ENCODE measurements at regions not wholly inside any gene's neighbourhood (a gene's known extent, or its start where the extent isn't known, plus 50 kb on each side); places are given as distances from the start of the nearest gene placed in this dataset.

DNA sequence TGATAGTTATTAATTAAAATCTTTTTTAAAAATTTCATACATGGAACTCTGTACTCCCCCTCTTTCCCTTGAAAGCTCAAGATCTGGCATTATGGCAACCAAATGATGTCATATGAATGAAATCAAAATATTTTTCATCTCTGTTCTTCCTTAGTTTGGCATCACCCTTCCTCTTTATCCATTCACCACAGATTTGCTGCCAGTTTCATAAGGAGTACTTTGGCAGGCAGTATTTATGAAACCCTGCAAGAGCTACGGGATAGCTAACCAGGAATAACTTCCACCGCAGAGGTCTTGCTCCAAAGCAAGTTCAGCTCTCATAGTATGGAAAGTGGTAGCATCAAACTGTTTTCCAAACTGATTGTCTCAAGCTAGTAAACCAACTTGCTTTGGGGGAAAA is 113.9 kb upstream of the DOK5 start:
- no peak for DNase-seq
- Histone ChIP-seq H3K4me1 (ENCODE audit: control insufficient read depth, insufficient read depth, low read length) (no peaks in the 10 kb centered on the region), H3K4me3 (ENCODE audit: low read length) (no peak overlapping the region), H3K36me3 (ENCODE audit: control insufficient read depth, insufficient read depth, low read length) (no peaks in the 10 kb centered on the region), H3K9me3 (replicated peaks; ENCODE audit: control insufficient read depth, low read depth, low read length) (no peaks in the 10 kb centered on the region), H3K27me3 (ENCODE audit: control insufficient read depth, insufficient read depth, low read length) (no peaks in the 10 kb centered on the region), H3K27ac (ENCODE audit: low read length) (no peak overlapping the region)
- no CpG with 5 or more reads among the region's 2 CpGs for WGBS (ENCODE audit: insufficient coverage)

DNA sequence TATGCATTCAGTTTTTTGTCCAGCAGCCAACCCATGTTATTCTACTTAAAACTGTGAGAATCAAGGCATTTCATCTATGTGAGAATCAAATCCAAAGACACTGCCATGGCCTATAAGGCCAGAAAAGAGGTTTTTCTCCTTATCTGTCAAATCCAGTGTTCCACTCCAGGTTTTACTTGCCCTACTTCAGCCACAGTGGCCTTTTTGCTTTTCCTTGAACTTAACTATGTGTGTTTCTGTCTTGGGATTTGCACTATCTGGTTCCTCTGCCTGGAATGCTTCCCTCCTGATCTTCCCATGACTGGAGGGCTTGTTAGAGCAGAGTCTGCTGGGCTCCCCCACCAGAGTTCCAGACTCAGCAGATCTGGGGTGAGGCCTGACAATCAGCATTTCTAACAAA is 113.1 kb upstream of the DOK5 start:
- Histone ChIP-seq H3K27ac (ENCODE audit: low read length) (no peak overlapping the region), H3K27me3 (ENCODE audit: control insufficient read depth, insufficient read depth, low read length) (no peaks in the 10 kb centered on the region), H3K36me3 (ENCODE audit: control insufficient read depth, insufficient read depth, low read length) (no peaks in the 10 kb centered on the region), H3K4me3 (ENCODE audit: low read length) (no peak overlapping the region), H3K9me3 (replicated peaks; ENCODE audit: control insufficient read depth, low read depth, low read length) (no peaks in the 10 kb centered on the region), H3K4me1 (ENCODE audit: control insufficient read depth, insufficient read depth, low read length) (no peaks in the 10 kb centered on the region)
- no peak for DNase-seq

DNA sequence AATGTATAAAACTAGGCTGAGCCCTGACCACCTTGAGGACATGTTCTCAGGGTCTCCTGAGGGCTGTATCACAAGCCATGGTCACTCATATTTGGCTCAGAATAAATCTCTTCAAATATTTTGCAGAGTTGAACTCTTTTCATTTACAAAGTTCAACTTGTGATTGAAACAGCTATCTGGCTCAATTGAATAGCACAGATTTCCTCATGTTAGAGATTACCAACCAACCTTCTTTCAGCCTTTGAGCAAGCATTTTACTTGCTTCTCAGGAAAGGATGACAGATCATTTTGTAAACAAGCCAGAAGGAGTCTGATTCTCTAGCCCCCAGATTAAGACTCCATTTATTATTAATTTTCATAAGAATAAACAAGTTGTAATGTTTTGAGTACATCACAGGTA is 111.0 kb upstream of the DOK5 start:
- no peak overlapping the region for H3K27ac ChIP-seq (ENCODE audit: low read length)
- H3K4me1 ChIP-seq (ENCODE audit: control insufficient read depth, insufficient read depth, low read length): no peaks in the 10 kb centered on the region
- H3K36me3 ChIP-seq (ENCODE audit: control insufficient read depth, insufficient read depth, low read length): no peaks in the 10 kb centered on the region
- H3K4me3 ChIP-seq (ENCODE audit: low read length): no peak overlapping the region
- no peaks in the 10 kb centered on the region for H3K27me3 ChIP-seq (ENCODE audit: control insufficient read depth, insufficient read depth, low read length)
- DNase-seq: no peak
- no peaks in the 10 kb centered on the region for H3K9me3 ChIP-seq (replicated peaks; ENCODE audit: control insufficient read depth, low read depth, low read length)

DNA sequence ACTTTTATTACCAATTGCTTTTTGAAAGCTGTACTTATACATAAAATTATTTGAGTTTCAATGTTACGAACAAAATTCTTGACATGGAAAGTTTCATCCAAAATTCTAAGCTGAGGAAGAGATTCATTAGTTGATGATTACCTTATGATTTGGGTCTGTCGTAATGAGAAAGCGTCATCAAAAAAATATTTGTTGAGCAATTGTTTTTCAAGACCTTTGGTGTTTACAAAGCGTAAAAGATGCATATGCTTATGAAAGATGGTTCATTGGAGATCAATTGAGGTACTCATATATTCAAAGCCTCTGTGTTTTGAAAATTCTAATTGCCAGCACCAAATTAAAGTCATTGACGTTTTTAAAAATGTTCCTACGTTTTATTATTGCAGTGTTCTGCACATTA is 110.5 kb upstream of the DOK5 start:
- Histone ChIP-seq H3K27ac (ENCODE audit: low read length) (no peak overlapping the region), H3K9me3 (replicated peaks; ENCODE audit: control insufficient read depth, low read depth, low read length) (no peaks in the 10 kb centered on the region), H3K36me3 (ENCODE audit: control insufficient read depth, insufficient read depth, low read length) (no peaks in the 10 kb centered on the region), H3K4me3 (ENCODE audit: low read length) (no peak overlapping the region), H3K27me3 (ENCODE audit: control insufficient read depth, insufficient read depth, low read length) (no peaks in the 10 kb centered on the region), H3K4me1 (ENCODE audit: control insufficient read depth, insufficient read depth, low read length) (no peaks in the 10 kb centered on the region)
- WGBS (ENCODE audit: insufficient coverage): 100% methylated on average over 1 of the region's 6 CpGs
- DNase-seq: no peak

DNA sequence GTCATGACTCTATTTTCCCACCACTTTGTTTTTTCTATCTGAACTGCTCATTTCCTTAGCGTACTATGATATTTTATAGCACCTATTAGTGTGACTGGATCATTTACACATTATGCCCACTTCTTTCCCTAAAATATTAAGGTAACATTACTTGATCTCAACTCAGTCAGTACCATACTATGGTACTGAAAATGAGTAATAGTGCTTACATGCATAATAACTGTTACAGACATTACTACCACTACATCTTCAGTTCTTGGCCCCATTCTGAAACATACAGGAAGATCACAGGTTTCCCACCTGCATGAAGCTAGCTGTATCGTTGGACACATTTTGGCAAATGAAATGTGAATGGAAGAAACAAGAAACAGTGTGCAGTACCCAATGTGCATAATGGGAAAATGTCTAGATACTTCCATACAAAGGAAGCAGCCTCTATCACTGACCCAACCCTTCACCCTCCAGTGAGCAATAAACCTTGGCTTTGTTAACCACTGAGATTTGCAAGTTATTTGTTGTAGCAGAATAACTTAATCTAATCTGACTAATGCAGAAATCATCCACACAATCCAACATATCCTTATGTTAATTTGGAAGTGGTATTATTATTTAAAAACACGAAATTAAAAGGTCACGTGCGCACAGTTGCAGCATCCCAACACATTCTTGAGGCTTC is 108.6 kb upstream of the DOK5 start:
- H3K27me3 ChIP-seq (ENCODE audit: control insufficient read depth, insufficient read depth, low read length): no peaks in the 10 kb centered on the region
- H3K4me3 ChIP-seq (ENCODE audit: low read length): no peak overlapping the region
- no peak overlapping the region for H3K27ac ChIP-seq (ENCODE audit: low read length)
- no peaks in the 10 kb centered on the region for H3K9me3 ChIP-seq (replicated peaks; ENCODE audit: control insufficient read depth, low read depth, low read length)
- no peaks in the 10 kb centered on the region for H3K36me3 ChIP-seq (ENCODE audit: control insufficient read depth, insufficient read depth, low read length)
- DNase-seq: no peak
- no peaks in the 10 kb centered on the region for H3K4me1 ChIP-seq (ENCODE audit: control insufficient read depth, insufficient read depth, low read length)
- WGBS (ENCODE audit: insufficient coverage): no CpG with 5 or more reads among the region's 5 CpGs

DNA sequence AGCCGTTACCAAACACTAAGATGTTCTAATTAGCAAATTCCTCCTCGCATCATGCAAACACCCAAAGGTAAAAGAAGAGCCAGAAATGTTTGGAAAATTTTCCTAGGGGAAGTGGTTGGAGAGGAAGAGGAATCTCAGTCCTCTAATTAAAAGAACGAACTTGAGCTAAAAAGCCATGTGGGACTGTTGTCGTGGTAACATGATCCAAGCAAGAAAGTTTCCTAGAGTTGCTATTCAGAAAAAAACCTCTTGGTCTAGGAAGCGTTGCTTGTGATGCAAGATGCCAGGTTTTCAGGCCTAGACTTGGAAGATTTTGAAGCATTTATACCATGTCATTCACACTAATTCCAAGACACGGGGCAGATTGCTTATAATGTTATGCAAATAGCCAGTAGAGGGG is 106.8 kb upstream of the DOK5 start:
- Histone ChIP-seq H3K9me3 (replicated peaks; ENCODE audit: control insufficient read depth, low read depth, low read length) (no peaks in the 10 kb centered on the region), H3K27me3 (ENCODE audit: control insufficient read depth, insufficient read depth, low read length) (no peaks in the 10 kb centered on the region), H3K36me3 (ENCODE audit: control insufficient read depth, insufficient read depth, low read length) (no peaks in the 10 kb centered on the region), H3K4me1 (ENCODE audit: control insufficient read depth, insufficient read depth, low read length) (no peaks in the 10 kb centered on the region), H3K27ac (ENCODE audit: low read length) (no peak overlapping the region), H3K4me3 (ENCODE audit: low read length) (no peak overlapping the region)
- 17% methylated on average over 1 of the region's 6 CpGs for WGBS (ENCODE audit: insufficient coverage)
- peak; percentile 64 for DNase-seq

DNA sequence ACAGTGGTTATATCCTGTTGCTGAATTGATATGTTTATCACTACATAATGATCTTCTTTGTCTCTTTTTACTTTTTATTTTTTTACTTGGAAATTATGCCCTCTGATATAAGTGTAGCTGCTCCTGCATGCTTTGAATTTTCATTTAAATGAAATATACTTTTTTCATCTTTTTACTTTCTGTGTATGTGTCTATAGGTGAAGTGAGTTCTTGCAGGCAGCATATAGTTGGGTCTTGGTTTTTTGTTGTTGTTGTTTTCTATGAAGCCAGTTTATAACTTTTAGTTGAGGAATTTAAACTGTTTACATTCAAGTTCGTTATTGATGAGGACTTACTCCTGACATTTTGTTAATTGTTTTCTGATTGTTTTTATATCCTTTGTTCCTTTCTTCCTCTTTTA is 103.1 kb upstream of the DOK5 start:
- no peak for DNase-seq

DNA sequence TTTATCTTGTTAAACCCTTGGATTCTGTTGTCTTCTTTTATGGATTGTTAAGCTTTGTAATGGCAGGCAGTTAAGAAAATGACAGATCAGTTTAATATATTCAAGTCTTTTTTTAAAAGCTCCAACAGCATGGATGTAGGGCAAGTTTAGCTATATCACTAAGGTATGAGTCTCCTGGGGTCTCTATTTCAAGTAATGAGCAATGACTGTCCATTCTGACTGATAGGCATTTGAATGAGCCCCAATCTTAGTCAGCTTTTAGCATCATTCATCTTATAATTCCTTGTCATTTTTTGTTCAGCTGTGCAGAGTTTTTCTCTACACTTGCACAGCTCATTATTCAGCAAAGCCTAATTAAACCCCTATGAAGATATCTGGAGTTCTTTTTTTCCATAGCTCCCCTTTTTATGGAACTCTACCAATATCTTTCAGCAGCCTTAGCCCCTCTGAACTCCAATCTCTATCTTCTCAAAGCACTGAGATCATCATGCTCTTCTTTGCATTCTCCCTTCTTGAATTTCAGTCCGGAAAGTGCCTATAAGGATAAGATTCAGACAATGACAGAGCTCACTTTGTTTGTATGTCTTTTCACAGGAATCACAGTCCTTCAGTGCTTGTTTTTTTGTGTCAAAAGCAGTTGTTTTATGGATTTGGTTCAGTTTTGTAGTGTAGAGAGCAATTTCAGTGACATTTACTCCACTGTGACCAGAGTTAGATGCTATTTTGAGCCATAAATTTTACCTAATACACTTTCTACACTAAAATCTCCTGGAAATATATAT is 97.2 kb upstream of the DOK5 start:
- DNase-seq: no peak
- H3K4me1 ChIP-seq (ENCODE audit: control insufficient read depth, insufficient read depth, low read length): no peaks in the 10 kb centered on the region
- WGBS (ENCODE audit: insufficient coverage): no CpG with 5 or more reads among the region's 1 CpG

More for the DNA sequence above, 103.1 kb upstream of the DOK5 start:
- Histone ChIP-seq H3K9me3 (replicated peaks; ENCODE audit: control insufficient read depth, low read depth, low read length) (no peaks in the 10 kb centered on the region), H3K27ac (ENCODE audit: low read length) (no peak overlapping the region), H3K4me3 (ENCODE audit: low read length) (no peak overlapping the region), H3K36me3 (ENCODE audit: control insufficient read depth, insufficient read depth, low read length) (no peaks in the 10 kb centered on the region), H3K4me1 (ENCODE audit: control insufficient read depth, insufficient read depth, low read length) (no peaks in the 10 kb centered on the region), H3K27me3 (ENCODE audit: control insufficient read depth, insufficient read depth, low read length) (no peaks in the 10 kb centered on the region)
- WGBS (ENCODE audit: insufficient coverage): no CpG with 5 or more reads among the region's 1 CpG

DNA sequence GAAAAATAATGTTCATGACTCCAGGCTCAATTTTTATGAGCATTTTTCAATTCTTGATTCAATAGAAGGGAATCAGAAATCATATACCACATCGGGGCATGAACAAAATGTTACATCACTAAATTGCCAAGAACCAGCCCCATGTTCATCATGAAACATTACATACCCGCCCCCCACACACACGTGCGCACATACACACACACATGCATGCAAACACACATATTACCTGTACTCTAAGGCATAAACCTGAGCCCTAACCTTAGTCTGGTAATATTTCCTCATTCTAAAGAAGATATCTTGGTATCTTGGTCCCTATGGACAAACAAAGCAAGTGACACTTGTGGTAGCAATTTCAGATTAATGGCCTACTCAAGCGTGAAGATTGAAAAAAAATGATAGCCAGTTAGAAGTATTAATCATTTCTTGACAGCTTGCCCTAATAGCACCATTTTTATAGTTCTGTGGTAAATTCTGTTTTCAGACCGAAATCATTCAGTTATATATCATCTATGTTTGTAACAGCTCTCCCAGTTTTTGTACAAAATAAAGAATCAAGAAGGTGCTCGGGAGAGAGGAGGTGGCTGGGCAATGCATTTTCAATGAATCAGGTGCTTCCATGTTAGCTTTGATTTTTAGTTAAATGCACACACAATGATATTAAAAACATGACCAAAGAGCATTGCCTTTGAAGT is 95.4 kb upstream of the DOK5 start:
- Histone ChIP-seq H3K27ac (ENCODE audit: low read length) (no peak overlapping the region), H3K36me3 (ENCODE audit: control insufficient read depth, insufficient read depth, low read length) (no peaks in the 10 kb centered on the region), H3K4me1 (ENCODE audit: control insufficient read depth, insufficient read depth, low read length) (no peaks in the 10 kb centered on the region), H3K27me3 (ENCODE audit: control insufficient read depth, insufficient read depth, low read length) (no peaks in the 10 kb centered on the region), H3K4me3 (ENCODE audit: low read length) (no peak overlapping the region), H3K9me3 (replicated peaks; ENCODE audit: control insufficient read depth, low read depth, low read length) (no peaks in the 10 kb centered on the region)
- no peak for DNase-seq
- WGBS (ENCODE audit: insufficient coverage): 80% methylated on average over 1 of the region's 7 CpGs

More for the DNA sequence above, 97.2 kb upstream of the DOK5 start:
- Histone ChIP-seq H3K4me3 (ENCODE audit: low read length) (no peak overlapping the region), H3K27me3 (ENCODE audit: control insufficient read depth, insufficient read depth, low read length) (no peaks in the 10 kb centered on the region), H3K27ac (ENCODE audit: low read length) (no peak overlapping the region), H3K9me3 (replicated peaks; ENCODE audit: control insufficient read depth, low read depth, low read length) (no peaks in the 10 kb centered on the region), H3K36me3 (ENCODE audit: control insufficient read depth, insufficient read depth, low read length) (no peaks in the 10 kb centered on the region)

DNA sequence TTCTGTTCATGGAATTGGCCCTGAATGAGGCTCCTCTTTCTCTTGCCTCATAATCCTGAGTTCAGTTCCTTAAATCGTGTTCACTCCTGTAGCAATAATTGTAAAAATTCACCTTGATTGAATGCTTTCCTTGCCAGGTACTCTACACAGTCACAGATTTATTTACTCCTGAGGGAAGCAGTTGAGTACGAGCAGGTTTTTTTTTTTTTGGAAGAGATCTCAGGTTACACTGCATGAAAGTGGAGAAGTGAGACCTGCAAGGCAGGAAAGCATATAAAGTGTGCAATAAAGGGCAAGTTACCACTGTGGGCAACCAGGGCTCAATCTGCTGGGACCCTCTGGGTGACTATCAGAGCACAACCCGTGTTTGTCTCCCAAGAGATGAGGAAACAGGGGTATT is 93.0 kb upstream of the DOK5 start:
- no peaks in the 10 kb centered on the region for H3K36me3 ChIP-seq (ENCODE audit: control insufficient read depth, insufficient read depth, low read length)
- no peaks in the 10 kb centered on the region for H3K9me3 ChIP-seq (replicated peaks; ENCODE audit: control insufficient read depth, low read depth, low read length)
- no peak overlapping the region for H3K27ac ChIP-seq (ENCODE audit: low read length)
- no peak for DNase-seq
- H3K4me3 ChIP-seq (ENCODE audit: low read length): no peak overlapping the region
- no peaks in the 10 kb centered on the region for H3K27me3 ChIP-seq (ENCODE audit: control insufficient read depth, insufficient read depth, low read length)
- no peaks in the 10 kb centered on the region for H3K4me1 ChIP-seq (ENCODE audit: control insufficient read depth, insufficient read depth, low read length)
- WGBS (ENCODE audit: insufficient coverage): 17% methylated on average over 1 of the region's 3 CpGs
